Activated CD8-positive, alpha-beta T cell treated with anti-CD3 and anti-CD28 coated beads for 36 hours (primary cell): ENCODE measurements at regions not wholly inside any gene's neighbourhood (a gene's known extent, or its start where the extent isn't known, plus 50 kb on each side); places are given as distances from the start of the nearest gene placed in this dataset.

Experiments
- ATAC-seq: fragments of 200-7000 bp; cut with Tn5 transposase; one replicate; pipeline ENCODE4 v1.10.0; 2021; ENCODE audit warnings: mild to moderate bottlenecking, moderate library complexity
- CTCF ChIA-PET: fragments of 350-600 bp; sonication (Branson Sonifier 250); formaldehyde crosslinking; loops from one replicate; lab custom pipeline; 2021; ENCODE audit warnings: antibody characterized with exemption; lab: Charles Lee
- POLR2A ChIA-PET: fragments of 350-600 bp; sonication (Branson Sonifier 250); formaldehyde crosslinking; loops from one replicate; lab custom pipeline; 2021; ENCODE audit warnings: antibody characterized with exemption; lab: Charles Lee
- DNase-seq: peaks from one replicate; pipeline ENCODE4 v3.0.0-alpha.2; 2020
- H3K27ac Mint-ChIP-seq: one replicate; pipeline ENCODE4 v1.8.0; 2021; ENCODE audit warnings: mild to moderate bottlenecking, mixed read lengths
- H3K27me3 Mint-ChIP-seq: one replicate; pipeline ENCODE4 v1.8.0; 2021; ENCODE audit warnings: mixed read lengths
- H3K36me3 Mint-ChIP-seq: one replicate; pipeline ENCODE4 v1.8.0; 2021; ENCODE audit warnings: low read depth, mixed read lengths
- H3K4me1 Mint-ChIP-seq: one replicate; pipeline ENCODE4 v1.8.0; 2021; ENCODE audit warnings: low read depth, mixed read lengths
- H3K4me3 Mint-ChIP-seq: one replicate; pipeline ENCODE4 v1.8.0; 2021; ENCODE audit warnings: mild to moderate bottlenecking, moderate library complexity, mixed read lengths
- H3K9me3 Mint-ChIP-seq: one replicate; pipeline ENCODE4 v1.8.0; 2021; ENCODE audit warnings: mixed read lengths
- CTCF ChIP-seq: fragments of 200-600 bp; IDR thresholded peaks from one replicate; pipeline ENCODE4 v1.8.0; 2022; ENCODE audit warnings: antibody characterized with exemption, mild to moderate bottlenecking
- intact Hi-C: fragments of 100-400 bp; cut with micrococcal nuclease; formaldehyde crosslinking; loops from one replicate; pipeline ENCODE4 v1.10.0; 2022

GRCh38 chr5:171709930-171710329, 75.7 kb upstream of the SMIM23 start:
- no peak for DNase-seq
- Mint-ChIP-seq H3K27ac (no peak overlapping the region), H3K36me3 (no peaks in the 10 kb centered on the region), H3K9me3 (no peaks in the 10 kb centered on the region), H3K27me3 (peaks cover 3% of the 10 kb centered on the region), H3K4me3 (no peak overlapping the region), H3K4me1 (no peaks in the 10 kb centered on the region)
- intact Hi-C loops, result no loop called here
- no peak for ATAC-seq
- POLR2A ChIA-PET, result interaction anchor here (1.1 kb wide), 1 partner anchor 226 kb away, joined by 3 read pairs; no protein-coding TSS in a partner anchor
- TF ChIP-seq CTCF, result no peak
- CTCF ChIA-PET, result no interaction called here

GRCh38 chr5:171710451-171711024, 75.1 kb upstream of the SMIM23 start:
- peaks cover 3% of the 10 kb centered on the region for H3K27me3 Mint-ChIP-seq
- POLR2A ChIA-PET, result interaction anchor here (1.1 kb wide), 1 partner anchor 226 kb away, joined by 3 read pairs; no protein-coding TSS in a partner anchor
- intact Hi-C loops, result no loop called here
- H3K27ac Mint-ChIP-seq, result no peak overlapping the region
- CTCF ChIA-PET, result no interaction called here
- H3K4me1 Mint-ChIP-seq, result no peaks in the 10 kb centered on the region
- TF ChIP-seq CTCF, result no peak
- DNase-seq (no peak), ATAC-seq (no peak)
- H3K9me3 Mint-ChIP-seq, result no peaks in the 10 kb centered on the region
- H3K36me3 Mint-ChIP-seq, result no peaks in the 10 kb centered on the region
- H3K4me3 Mint-ChIP-seq, result no peak overlapping the region

- Mint-ChIP-seq H3K36me3 (no peaks in the 10 kb centered on the region), H3K4me1 (no peaks in the 10 kb centered on the region), H3K27me3 (peaks cover 3% of the 10 kb centered on the region), H3K27ac (no peak overlapping the region), H3K4me3 (no peak overlapping the region), H3K9me3 (no peaks in the 10 kb centered on the region)
- no peak for DNase-seq
- POLR2A ChIA-PET, result no interaction called here
- no peak for TF ChIP-seq CTCF
- ATAC-seq, result no peak
- intact Hi-C loops, result no loop called here
- CTCF ChIA-PET, result interaction anchor here (1.2 kb wide), 1 partner anchor 196 kb away, joined by 3 read pairs; no protein-coding TSS in a partner anchor
These were observed 74.0 kb upstream of the SMIM23 start for GRCh38 chr5:171711571-171711970.

GRCh38 chr5:171712616-171713015, 73.0 kb upstream of the SMIM23 start:
- Mint-ChIP-seq H3K4me1 (no peaks in the 10 kb centered on the region), H3K9me3 (no peaks in the 10 kb centered on the region), H3K4me3 (no peak overlapping the region), H3K27me3 (peaks cover 3% of the 10 kb centered on the region), H3K27ac (no peak overlapping the region), H3K36me3 (no peaks in the 10 kb centered on the region)
- ATAC-seq (no peak), DNase-seq (no peak)
- intact Hi-C loops, result no loop called here
- no peak for TF ChIP-seq CTCF
- CTCF ChIA-PET, result interaction anchor here (1.2 kb wide), 1 partner anchor 195 kb away, joined by 3 read pairs; no protein-coding TSS in a partner anchor
- POLR2A ChIA-PET, result no interaction called here

GRCh38 chr5:171713152-171713551, 72.5 kb upstream of the SMIM23 start:
- ATAC-seq (no peak), DNase-seq (no peak)
- Mint-ChIP-seq H3K4me1 (no peaks in the 10 kb centered on the region), H3K9me3 (no peaks in the 10 kb centered on the region), H3K36me3 (no peaks in the 10 kb centered on the region), H3K4me3 (no peak overlapping the region), H3K27me3 (peaks cover 3% of the 10 kb centered on the region), H3K27ac (no peak overlapping the region)
- intact Hi-C loops, result no loop called here
- TF ChIP-seq CTCF, result no peak
- POLR2A ChIA-PET, result no interaction called here
- CTCF ChIA-PET, result no interaction called here
